ENCODE measurements at regions not wholly inside any gene's neighbourhood (a gene's known extent, or its start where the extent isn't known, plus 50 kb on each side); places are given as distances from the start of the nearest gene placed in this dataset.
"Not testable (repeated sequence)": the region's sequence is repeated elsewhere in the genome, so short reads cannot be mapped to it uniquely, and the experiment has no call there.

DNA sequence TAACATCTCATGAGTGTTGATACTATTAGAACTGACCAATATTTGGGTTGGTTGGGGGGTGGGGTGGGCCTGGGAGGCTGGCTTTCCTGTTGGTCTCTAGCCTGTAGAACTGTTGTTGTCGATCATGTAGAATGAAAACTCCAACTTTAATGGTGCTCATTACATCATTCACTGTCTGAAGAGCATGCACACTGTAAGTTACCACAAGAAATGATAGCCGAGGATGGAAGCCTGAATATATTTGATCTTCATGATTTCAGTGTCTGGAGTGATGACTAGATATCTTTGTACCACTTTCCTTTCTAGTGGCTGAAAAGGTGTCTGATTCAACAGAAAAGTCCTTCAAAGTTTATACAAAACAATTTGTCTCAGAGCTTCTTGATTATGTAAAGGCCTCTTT is 123.6 kb downstream of the XCL2 start:
- DNase-seq (ENCODE audit: low read depth): no peak

DNA sequence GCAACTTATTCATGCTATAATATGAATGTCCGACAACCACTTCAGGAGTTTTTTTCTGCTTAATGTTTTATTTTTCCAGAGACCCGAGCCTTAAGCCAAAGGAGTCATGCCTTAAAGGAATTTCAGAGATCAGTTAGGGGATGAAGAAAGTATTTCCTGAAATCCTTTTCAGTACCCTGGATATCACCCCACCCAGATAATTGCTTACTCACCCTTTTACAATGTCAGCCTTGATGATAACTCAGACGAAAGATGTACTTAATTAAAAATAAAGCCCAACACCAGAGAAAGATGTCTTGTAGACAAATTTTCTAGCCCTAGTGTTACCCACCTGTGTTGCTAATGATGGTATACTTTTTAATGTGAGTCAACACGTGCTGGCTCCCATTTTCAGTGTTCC is 124.1 kb downstream of the XCL2 start:
- DNase-seq (ENCODE audit: low read depth): no peak

DNA sequence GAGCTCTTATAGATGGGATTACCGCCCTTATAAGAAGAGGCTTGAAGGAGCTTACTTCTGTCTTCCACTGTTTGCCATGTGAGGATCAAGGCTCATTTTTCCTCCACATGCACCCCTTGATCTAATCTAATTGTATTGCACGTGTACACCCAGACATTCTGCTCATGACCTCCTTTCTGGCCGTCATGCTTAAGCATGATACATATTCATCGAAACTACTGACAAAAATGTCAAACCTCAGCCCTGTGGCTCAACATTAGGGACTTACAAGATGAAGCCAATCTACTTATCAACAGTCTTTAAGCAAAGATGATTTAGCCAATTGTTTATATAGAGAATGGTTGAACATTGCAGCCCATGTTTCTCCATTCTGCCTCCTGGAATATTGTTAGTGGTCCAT is 127.6 kb downstream of the XCL2 start:
- no peak for DNase-seq (ENCODE audit: low read depth)

DNA sequence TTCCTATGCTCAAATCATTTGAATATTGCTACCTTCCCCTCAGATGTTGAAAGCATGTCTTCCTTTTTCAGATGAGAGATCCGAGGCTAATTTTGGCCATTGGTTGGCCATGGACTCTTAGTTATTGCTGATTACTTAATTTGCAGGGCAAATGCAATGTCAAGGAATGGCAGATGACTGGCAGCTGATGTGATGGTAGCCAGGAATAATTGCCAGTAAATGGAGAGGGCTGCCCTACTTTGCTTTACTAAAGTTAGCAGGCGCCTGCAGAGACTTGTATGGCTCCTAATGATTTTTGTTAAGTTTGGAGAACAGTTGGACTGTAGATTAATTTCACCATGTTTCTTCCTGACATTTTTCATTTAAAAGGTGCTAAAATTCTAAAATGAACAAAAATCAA is 128.9 kb downstream of the XCL2 start:
- DNase-seq (ENCODE audit: low read depth): no peak

DNA sequence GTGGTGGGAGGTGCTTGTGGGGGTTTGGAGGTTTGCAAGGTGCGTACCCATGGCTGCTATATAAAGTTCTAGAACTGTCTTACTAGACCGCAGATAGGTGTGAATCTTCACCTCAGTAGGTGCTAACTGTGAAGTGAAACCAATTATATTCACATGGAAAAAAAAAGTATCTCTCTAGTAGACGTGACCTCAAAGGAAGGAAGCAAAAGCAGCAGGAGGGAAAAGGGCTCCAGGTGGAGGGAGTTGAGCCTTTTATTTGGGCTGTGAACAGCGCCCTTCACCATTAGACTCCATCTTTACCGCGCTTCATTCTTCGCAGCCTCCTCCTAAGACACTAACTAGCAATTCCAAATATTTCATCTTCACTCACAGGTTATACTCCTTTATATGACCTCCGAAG is 129.8 kb downstream of the TBX19 start:
- no peak for DNase-seq (ENCODE audit: low read depth)

DNA sequence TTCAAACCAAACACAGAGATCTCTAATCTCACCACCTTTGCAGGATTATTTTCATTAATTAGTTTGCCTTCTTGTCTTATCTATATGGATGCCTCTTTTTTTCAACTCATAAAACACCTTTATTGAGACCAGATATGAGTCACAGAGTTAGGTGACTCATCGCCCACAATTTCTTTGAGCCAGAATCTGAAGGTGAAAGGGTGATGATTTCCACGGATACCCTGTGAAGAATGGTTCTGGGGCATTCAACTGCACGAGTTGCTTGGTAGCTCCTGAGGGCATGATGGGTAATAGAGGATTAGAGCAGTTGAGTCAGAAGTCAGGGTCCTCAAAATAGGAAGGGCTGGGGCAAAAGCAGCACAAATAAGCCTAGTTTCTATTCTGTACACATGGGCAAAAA is 128.2 kb downstream of the TBX19 start:
- peak; percentile 53 for DNase-seq (ENCODE audit: low read depth)

DNA sequence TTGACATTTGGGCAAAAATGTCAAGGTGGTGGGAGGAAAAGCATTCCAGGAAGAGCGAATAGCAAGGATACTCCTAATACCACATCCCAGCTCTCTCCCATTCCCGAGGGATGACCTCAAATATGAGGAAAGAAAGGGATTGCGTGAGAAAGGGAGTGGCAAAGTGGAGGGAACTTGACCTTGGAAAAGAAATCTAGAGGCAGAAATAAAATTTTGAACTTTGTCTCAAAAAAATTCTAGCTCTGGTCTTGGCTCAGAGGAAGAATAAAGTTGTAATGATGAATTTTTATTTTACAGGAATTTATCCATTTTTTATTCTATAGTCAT is 127.8 kb downstream of the TBX19 start:
- DNase-seq (ENCODE audit: low read depth): no peak

DNA sequence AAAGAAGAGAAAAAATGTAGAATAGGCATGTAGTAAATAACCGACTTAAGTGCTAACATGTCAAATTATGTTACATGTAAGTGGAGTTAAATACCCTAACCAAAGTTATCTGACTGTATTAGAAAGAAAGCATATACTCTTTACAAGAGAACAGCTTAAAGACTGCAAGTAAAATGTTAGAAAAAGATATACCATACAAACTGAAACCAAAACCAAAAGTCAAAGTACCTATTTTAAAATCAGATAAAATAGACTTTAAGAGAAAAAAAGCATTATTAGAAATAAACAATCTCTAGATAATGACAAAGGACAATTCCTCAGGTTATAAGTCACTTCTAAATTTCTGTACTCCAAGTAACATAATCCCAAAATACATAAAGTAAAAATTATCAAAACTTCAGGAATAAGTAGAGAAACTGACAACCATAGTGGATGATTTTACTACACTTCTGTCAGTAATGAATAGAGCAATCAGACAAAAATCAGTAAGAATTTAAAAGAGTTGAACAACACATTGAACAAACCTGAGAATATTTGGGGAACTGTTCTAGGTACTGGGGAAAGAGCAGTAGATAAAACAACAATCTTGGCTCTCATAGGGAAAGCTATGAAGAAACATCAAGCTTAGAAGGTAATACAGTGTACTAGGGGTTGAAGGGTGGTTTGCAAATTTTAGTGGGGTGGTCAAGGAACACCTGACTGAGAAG is 127.3 kb downstream of the TBX19 start:
- DNase-seq (ENCODE audit: low read depth): no peak

DNA sequence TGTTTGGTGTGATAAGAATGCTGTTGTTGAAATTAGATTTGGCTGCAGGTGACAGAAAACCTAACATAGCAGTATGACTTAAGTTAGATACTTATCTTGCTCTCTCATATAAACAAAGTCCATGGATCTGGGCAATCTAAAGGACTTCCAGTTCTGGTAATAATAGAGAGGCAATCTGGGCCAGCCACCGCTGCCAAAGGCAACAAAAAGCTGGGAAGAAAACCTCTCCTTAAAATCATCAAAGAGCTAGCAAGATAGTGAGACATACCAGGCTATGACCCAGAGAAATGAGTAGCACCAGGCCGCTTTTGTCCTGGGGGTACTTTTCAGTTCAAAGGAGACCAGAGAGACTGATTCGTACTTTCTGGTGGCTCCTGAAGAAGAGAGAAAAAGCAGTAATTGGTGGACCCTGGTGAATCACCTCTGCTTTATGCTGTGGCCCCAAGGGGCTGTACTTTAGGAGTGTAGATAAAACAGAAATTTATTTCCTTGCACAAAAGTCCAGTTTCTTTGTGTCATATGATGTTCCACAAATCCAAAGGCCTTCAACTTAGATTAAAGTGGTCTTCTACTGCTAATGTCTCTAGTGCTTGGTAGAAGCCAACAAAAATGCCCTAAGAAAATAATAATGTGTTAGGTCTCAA is 125.4 kb downstream of the TBX19 start:
- no peak for DNase-seq (ENCODE audit: low read depth)

DNA sequence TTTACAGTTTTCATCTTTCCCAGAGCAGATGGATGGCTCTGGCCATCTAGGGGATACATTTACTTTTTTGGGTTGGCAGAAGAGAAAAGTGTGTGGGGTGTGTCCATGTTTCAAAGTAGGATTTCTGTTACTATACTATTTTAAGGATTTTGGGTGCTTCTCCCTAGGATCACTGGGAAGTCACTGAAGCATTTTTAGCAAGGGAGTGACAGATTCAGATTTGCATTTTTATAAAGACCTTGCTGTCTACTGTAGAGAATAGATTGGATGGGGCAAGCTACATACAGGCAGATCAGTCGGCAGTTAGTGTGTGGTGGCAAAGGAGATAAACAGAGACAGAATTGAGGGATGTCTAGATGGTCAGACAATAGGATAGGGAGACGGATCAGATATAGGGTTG is 122.5 kb downstream of the TBX19 start:
- DNase-seq (ENCODE audit: low read depth): no peak

DNA sequence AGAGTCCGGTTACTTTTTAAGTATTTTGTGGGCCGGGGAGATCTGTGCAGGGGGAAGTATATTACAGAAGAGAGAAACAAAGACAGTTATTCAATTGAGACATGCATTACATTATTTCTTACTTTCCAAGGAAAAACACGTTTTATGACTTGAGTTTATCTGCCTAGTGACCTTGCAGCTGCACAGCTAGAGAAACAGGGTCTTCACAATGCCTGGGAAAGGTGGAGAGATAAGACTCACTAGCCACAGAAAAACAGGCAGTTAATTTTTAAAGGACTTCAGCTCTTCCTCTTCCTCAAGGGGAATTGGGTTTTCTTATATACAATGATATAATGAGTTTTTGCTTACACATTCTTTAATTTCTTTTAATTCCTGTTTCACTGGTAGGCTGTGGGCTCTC is 121.8 kb downstream of the TBX19 start:
- not testable (repeated sequence) for DNase-seq (ENCODE audit: low read depth)

DNA sequence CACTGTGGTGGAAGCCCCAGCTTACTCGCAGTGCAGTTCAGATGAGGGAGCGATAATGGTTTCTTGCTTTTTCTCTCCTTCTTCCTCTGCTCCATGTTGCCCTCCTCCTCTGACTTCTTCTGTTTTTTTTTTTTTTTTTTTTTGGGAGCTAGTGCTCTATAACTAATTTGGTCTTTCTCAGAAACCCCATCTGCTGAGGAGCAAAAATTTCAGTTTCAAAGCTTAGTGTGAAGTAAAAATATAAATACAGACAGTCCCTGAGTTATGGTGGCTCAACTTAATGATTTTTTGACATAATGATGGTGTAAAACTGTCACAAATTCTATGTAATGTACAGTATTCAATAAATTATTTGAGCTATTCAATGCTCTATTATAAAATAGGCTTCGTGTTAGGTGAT is 120.7 kb downstream of the TBX19 start:
- no peak for DNase-seq (ENCODE audit: low read depth)

DNA sequence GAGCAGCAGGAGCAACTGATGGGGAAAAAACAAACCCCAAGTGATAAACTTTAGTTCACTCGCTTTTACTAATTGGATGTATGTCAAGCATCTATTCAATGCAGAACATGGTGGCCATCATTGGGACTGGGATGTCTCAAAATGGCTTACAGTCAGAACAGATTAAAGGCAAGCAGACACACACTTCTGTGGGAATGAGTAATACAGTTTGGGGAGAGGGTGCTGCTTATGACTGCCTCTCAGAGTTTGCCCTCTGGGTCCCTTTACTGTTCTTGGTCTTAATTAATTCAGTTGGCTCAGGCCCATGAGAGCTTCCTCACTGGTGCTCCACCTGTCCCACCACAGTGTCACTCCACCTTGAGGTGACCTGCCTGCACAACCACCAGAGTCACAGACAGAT is 119.5 kb downstream of the TBX19 start:
- DNase-seq (ENCODE audit: low read depth): no peak

DNA sequence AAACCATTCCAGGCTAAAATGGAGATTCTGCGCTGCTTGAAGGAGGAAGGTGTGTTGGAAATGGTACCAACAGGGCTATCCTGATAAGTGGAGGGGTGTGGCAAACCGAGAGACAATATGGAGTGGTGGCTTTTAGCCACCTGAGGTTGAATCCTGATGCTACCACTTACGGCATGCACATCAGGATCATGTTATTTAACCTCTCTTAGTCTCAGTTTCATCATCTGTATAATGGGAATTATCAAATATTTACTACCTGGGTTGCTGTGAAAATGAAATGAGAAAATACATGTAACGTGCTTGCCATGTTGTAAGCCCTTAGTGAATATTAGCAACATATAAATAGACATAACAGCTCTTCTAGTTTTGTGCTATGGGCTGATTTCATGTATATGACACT is 117.1 kb downstream of the TBX19 start:
- no peak for DNase-seq (ENCODE audit: low read depth)

DNA sequence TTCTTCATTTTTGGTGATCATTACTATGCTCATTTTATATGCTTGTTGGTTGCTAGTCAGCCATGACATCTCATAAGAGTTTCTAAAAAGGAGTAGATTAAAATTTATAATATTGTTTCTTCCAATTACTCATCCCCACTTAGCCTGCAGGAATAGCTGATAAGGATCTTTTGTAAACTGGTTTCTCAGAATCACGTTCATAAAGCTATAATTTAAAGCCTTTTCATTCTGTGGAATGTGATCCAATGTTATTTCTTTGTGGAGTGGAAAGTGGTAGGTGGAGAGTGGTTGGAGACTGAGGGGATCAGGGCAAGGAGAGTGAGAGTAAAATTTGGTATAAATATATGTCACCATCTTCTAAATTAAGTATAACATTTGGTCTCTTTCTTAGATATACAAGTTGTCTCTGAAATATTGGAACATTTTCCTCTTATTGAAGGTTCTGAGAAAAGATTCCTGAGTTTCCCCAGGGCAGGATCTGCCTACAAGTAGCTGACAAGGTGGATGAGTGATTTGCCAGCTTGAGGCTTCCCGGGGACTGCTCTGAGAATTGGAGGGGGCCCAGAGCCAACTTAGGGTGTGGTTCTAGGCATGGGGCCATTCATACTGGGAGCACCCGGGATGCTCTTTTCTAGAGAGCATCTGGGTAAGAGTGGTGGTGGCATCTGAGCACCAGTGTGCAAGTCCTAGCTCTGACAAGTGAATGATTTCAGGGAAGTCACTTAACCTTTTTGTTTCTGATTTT is 116.4 kb downstream of the TBX19 start:
- no peak for DNase-seq (ENCODE audit: low read depth)

DNA sequence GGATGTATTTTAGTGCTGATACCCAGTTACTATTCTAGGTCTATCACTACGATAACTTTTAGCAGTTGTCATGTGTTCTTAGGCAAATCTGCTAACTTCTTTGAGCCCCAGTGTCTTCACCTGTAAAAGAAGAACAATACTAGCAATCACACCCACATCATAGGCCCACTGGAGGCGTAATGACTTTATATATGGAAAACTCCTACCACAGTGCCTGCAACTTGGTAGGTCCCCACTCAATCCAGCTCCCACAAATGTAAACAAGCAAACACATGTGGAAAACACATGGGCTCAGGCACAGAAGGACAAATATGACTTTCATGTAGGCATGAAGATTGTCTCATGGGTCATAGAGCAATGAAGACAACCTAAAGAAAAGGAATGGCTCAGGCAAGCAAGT is 115.8 kb downstream of the TBX19 start:
- no peak for DNase-seq (ENCODE audit: low read depth)

DNA sequence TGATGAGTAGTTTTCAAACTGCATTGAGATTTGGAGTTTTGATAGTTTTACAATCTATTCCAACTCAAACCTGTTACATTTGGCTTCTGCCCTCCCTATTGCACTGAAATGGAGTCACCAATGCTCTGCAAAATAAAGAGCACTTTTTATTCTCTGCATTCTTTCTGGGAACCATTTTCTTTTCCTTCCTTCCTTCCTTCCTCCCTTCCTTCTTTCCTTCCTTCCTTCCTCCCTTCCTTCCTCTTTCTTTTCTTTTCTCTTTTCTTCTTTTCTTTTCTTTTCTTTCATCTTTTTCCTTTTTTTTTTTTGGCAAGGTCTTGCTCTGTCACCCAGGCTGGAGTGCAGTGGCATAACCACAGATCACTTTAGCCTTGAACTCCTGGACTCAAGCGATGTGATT is 114.2 kb downstream of the TBX19 start:
- no peak for DNase-seq (ENCODE audit: low read depth)

DNA sequence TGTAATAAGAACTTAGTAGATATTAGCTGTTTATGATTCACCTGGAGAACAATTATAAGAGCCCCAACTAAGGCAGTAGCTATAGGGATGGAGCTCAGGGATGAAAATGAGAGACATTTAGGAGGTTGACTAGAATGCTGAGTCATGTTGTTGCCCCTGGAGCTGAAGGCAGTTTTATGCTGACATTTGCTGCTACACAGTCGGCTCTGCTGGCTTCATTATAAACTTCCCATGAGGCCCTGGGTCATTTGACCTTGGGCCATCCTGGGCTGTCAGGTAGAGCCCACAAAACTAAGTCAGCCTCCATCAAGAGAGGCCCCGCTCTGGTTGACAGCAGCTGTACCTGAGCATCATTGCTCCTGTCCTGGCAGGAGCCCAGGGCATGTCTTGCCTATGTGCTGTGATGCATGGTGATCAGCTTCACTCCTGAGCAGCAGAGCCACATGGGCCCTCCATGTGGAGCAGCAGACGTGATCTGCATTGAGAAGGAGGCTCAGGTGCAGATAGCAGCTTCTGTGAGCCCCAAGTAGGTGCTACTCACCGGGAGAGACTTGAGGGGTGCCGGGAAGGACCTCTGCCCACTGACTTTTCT is 112.4 kb downstream of the TBX19 start:
- DNase-seq (ENCODE audit: low read depth): no peak

DNA sequence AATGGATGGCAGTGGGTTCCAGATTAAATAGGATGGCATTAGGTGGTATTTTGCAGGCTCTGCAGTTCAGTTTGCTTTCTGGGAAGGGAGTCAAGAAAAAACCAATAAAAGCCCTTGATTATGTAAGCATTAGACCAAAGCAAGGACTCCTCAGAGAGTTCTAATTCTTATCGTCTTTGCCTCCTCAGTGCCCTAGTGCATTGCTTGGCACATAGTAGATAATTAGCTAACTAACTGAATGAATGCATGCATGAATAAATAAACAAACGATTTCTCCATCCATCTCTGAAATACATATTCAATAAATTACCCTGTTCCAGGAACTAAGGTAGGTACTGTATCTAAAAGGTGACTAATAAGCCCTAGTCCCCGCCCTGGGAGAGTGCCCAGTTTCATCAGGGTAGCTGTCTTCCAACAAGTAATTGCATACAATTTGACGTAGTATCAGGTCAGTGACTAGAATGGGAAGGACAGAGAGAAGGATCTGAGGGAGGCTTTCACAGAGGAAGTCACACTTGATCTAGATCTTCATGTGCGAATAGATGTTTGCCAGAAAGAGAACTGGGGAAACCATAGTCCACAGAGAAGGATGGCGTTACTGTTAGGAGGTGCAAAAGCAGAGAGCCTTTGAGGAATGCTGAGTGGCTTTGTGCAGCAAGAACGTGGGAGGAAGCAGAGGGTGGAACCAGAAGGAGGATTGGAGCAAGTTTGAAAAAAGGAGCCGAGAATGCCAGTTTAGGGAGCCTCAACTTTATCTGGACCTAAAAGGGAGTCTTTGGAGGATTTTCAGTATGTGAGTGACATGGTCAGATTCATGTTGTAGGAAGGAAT is 111.4 kb downstream of the TBX19 start:
- no peak for DNase-seq (ENCODE audit: low read depth)

DNA sequence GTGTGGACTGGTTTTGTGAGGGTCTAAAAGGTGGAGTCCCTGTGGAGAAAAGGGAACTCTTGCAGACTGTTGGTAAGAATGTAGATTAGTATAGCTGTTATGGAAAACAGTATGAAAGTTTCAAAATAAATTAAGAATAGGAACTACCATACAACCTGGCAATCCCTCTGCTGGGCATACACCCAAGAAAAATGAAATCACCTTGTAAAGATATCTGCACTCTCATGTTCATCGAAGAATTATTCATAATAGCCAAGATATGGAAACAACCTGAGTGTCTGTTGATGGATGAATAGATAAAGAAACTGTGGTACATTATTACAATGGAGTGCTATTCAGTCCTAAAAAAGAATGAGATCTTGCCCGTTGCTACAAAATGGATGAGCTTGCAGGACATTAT is 109.6 kb downstream of the TBX19 start:
- DNase-seq (ENCODE audit: low read depth): no peak

DNA sequence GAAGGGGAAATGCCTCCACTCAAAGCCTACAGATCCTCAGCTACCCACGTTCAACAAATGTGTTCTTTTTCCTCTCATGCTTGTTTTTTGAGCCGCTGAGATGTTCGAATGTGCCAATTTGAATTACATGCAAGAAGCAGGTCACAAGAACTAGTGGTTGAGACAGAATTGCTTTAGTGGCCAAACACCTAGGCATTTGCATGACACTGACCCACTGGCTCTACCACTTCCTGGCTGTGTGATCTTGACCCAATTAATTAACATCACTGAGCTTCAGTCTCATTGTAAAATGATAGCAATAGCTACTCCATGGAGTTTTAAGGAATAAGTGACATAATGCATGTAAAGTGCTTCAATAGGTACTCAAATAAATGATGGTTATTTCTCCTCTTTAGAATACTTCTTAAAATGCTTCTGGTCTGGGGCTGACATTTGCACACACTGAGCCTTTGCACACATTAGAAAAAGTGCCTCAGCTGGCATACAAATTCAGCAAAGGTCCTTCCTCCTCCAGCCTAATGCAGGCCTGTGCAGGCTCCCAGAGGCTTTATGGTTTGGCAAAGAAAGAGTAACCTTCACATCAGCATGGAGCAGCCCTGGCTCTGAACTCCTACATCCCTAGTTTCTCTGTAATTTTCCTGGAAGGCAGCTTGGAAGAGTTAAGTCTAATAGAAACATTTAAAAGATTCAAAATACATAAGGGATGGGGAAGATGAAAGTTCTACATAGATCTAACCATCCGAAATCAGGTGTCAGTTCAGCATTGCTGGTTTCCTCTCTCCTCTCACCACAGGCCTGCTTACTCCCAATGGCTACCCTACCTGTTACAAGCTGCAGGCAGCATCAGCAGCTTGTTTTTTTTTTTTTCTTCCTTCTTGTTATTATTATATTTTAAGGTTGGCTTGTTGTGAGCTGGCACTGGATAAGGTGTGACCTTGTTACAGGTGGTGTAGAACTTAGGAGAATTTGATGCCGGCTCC is 107.4 kb downstream of the TBX19 start:
- DNase-seq (ENCODE audit: low read depth): no peak

All from T-helper 22 cell (primary cell).